Loucy (cell line): ENCODE measurements at regions not wholly inside any gene's neighbourhood (a gene's known extent, or its start where the extent isn't known, plus 50 kb on each side); places are given as distances from the start of the nearest gene placed in this dataset.

Experiments
- CTCF ChIP-seq: fragments of 200-600 bp; sonication (generic); conservative IDR thresholded peaks from 2 replicates; pipeline ENCODE4 v1.5.1; 2014; ENCODE audit warnings: mild to moderate bottlenecking, antibody characterized with exemption, low read length
- EZH2phosphoT487 ChIP-seq: fragments of 200-600 bp; IDR thresholded peaks from 2 replicates; pipeline ENCODE4 v1.6.1; 2018; ENCODE audit warnings: antibody characterized with exemption, mild to moderate bottlenecking, moderate library complexity, borderline replicate concordance

GRCh38 chrX:7635604-7636003 lies 207.4 kb upstream of the VCX start:
- TF ChIP-seq CTCF (no peak), EZH2phosphoT487 (no peak)
